HG03045 (cell line): ENCODE measurements at regions not wholly inside any gene's neighbourhood (a gene's known extent, or its start where the extent isn't known, plus 50 kb on each side); places are given as distances from the start of the nearest gene placed in this dataset.
"Not testable (repeated sequence)": the region's sequence is repeated elsewhere in the genome, so short reads cannot be mapped to it uniquely, and the experiment has no call there.

Experiments used
- ATAC-seq: cut with Tn5 transposase; IDR thresholded peaks from one replicate; pipeline ENCODE4 v1.9.1; 2021; ENCODE audit warnings: mild to moderate bottlenecking, moderate library complexity; ENCODE audit not compliant: unreplicated experiment

DNA sequence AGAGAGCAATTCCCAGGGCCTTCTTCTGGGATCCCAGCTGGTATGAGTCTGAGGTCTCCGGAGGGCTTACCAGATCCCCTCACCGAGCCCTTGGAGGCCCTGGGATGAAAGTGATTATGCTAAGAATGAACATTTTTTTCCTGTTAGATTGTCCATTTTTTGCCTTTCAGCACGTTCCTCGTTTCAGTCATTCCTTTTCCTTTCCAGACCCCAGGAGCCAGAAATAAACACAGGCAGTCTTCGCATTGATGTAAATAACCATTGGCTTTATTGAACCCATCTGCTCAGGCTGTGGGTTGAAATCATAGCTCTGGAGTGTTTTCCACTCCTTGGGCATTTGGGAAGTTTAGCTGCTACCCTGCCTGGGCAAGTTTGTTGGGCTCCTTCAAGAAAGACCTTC is 320.9 kb upstream of the AUTS2 start:
- no peak for ATAC-seq

- no peak for ATAC-seq
Observed at GRCh38 chr7:69282946-69283345, 315.3 kb upstream of the AUTS2 start.

DNA sequence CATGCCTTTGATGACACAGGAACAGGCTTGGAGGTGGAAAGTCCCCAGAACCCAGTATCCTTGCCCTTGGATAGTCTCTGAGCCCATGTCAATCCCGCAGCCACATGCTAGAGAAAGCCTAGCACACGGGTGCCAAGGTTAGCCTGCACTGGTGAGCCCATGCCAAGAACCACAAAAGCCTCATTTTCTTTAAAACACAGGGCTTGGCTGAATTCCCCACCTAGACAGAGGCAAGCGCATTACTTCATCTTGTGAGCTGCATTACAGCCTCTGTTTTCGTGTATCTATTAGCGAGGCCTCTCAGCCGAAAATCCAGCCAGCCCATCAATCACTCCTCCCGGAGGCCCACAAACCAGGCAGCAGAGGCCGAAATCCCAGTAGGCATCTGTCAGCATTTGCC is 314.9 kb upstream of the AUTS2 start:
- ATAC-seq = no peak

DNA sequence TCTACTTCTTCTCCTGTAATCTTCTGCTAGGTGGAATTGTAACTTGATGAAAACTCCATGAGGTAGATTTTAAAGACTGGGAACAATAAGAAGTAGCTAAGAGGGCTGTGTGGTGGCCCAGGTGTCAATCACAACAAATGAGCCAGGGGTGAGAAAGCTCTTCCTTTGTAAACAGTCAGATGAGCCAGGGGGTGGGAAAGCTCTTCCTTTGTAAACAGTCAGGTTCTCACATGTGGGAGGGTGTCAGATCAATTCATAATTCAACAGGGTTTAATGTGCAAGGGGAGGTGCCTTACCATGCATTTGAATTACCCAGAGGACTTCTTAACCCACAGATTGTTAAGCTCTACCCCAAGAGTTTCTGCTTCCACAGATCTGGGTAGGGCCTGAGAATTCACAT is 312.4 kb upstream of the AUTS2 start:
- ATAC-seq = no peak

- no peak for ATAC-seq
Observed at GRCh38 chr7:69295977-69296376, 302.3 kb upstream of the AUTS2 start.

- ATAC-seq = no peak
Observed at GRCh38 chr7:69301253-69301652, 297.0 kb upstream of the AUTS2 start.

- no peak for ATAC-seq
Observed at GRCh38 chr7:69309601-69310000, 288.7 kb upstream of the AUTS2 start.

- no peak for ATAC-seq
Observed at GRCh38 chr7:69311489-69311888, 286.8 kb upstream of the AUTS2 start.

GRCh38 chr7:69313852-69314251 is 284.4 kb upstream of the AUTS2 start:
- not testable (repeated sequence) for ATAC-seq

DNA sequence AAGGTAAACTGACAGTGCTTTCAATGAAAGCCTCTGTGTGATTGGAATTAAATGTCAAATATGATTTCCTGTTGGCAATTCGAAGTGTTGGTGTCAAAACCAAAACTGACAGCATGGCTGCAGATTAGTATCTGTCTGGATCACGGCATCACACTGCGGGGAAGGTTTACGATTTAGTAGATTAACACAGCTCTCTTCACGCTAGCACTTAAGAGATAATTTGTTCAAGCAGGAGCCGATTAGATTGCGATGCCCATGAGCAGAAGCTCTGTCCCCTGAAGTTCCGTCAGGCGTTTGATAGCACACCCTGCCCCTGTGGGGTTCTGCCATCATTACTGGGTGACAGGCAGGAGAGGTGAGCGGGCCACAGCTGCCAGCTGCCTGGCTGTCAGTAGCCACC is 279.5 kb upstream of the AUTS2 start:
- no peak for ATAC-seq

DNA sequence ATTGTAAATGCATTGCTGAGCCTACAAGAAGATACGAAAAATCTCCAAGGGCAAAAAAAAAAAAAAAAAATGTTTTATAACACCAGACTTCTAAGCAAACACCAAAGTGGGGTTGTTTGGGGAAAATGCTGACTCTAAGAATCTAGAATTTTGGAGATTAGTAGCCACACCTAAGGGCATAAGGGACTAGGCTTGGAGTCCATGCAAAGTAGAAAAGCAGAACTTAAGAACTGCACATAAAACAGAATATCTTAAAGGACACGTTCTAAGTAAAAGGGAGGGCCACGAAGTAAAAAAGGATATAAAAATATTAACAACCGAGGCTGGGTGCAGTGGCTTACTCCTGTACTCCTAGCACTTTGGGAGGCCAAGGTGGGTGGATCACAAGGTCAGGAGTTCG is 269.8 kb upstream of the AUTS2 start:
- no peak for ATAC-seq

GRCh38 chr7:69334701-69335100 is 263.6 kb upstream of the AUTS2 start:
- no peak for ATAC-seq

DNA sequence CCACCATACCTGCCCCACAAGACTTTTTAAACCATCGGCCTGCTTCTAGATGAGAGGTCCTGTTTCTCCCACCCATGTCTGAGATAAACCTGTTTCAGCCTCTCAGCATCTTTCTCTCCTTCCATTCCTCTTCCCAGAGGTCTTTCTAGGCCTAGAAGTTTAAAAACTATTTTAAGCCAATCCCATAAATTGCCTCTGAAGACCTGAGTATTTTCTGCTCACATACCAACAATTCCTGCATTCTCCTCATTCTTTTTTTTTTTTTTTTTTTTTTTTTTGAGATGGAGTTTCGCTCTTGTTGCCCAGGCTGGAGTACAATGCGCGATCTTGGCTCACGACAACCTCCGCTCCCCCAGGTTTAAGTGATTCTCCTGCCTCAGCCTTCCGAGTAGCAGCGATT is 262.9 kb upstream of the AUTS2 start:
- ATAC-seq = no peak

DNA sequence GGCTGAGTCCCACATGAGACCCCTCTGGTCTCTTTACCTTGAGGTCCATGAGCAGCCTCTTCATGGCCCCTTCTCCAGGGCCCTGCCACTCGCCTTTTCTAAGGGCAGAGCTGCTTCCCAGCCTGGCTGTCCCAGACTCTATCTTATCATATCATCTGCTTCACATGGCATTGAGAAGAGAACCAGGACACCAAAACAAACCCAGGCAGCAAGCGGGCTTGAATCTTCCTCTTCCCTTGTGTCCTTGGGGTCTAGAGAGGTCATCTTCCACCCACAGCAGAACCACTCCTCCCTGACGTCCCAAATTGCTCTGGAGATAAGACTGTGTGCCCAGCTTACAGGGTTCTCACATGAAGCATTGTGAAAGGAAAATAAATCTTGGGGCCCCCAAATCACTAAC is 261.3 kb upstream of the AUTS2 start:
- no peak for ATAC-seq

DNA sequence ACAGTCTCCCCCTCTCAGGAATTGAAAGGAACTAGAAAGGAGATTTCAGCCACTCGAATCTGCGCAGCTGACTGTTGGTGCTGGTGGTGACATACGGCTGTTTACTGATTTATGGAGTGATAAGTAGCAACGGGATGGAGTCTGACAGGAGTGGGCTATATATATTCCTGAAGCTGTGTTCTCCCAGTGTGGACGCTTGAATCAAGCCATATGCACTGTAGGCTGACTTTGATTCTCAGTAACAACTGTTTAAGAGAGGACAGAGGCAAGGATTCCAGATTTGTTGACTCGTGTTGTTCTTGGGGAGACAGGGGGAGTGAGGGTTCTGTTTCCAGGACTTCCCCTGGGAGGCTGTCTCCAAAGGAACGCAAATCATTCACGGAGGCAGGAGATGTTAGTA is 260.1 kb upstream of the AUTS2 start:
- no peak for ATAC-seq

GRCh38 chr7:69341288-69341687 is 257.0 kb upstream of the AUTS2 start:
- no peak for ATAC-seq

DNA sequence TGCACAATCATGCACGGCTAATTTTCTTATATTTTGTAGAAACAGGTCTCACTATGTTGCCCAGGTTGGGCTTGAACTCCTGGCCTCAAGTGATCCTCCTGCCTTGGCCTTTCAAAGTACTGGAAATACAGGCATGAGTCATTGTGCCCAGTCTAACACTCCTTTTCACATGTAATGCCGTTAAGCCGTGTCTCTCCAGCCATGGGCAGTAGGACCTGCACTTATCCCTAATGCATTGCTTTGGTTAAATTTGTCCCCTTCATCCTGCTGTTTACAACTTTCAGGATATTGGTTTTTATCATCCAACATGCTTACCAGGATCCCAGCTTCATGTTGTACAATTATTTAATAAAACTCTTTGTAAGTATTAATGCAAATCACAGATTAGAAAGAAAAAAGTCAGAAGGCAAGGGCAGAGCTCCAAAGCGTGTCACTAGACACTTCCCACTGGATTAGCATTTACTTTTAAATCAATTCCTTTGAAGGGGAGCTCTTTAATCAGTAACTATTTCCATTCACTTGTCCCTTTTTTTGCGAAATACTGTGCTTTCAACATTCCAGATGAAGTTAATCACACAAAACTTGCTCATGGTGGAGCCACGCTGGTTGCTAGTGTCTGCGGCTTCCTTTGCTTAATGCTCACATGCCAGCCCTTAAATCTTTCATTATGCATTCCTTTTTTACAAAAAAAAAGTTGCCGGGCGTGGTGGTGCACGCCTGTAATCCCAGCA is 256.0 kb upstream of the AUTS2 start:
- no peak for ATAC-seq

DNA sequence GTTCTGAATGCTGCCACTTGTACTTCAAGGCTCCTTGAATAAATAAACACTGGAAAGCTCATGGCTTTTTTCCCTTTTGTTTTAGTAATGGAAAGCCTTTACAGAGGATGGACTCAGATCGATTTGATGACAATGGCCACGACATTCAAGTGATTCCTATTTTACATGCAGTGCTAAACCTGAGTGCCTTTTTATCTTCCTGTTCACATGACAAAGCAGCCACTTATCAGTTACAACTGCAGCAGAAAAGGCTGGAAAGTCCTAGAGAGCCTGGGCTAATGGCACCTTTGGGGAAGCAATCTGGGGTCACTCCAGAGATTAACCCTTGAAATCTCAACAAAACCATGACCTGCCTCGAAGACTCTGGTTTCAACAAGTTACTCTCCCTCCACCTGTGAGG is 249.0 kb upstream of the AUTS2 start:
- no peak for ATAC-seq

DNA sequence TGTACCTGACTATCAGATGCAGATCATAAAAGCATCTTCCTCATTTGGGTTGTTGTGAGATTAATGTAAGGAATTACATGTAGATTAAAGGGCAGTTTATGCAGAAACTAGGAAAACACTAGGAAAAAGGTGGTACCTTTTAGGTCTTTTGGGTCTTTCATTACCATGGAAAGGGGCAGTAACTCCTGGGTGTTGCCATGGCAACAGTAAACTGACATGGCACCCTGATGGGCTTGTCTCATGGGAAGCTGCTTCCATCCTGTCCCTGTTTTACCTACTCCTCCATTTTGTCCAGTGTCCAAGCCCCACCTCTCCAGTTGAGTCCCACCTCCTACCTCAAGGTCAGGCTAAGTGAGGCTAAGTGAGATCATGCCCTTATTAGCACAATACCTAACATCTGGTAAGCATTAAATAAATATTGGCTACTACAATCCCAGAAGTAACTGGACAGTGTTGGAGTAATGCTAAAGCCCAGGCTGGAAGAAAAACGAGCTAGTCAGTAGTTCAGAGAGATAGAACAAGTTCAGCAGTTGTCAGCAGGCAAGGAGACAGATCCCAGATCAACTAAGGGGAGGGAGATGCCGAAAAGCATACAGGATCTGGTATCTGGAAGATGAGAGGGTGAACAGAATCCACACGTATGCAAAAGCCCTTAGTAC is 240.0 kb upstream of the AUTS2 start:
- no peak for ATAC-seq

- ATAC-seq = no peak
Observed at GRCh38 chr7:69359003-69359700, 239.1 kb upstream of the AUTS2 start.

DNA sequence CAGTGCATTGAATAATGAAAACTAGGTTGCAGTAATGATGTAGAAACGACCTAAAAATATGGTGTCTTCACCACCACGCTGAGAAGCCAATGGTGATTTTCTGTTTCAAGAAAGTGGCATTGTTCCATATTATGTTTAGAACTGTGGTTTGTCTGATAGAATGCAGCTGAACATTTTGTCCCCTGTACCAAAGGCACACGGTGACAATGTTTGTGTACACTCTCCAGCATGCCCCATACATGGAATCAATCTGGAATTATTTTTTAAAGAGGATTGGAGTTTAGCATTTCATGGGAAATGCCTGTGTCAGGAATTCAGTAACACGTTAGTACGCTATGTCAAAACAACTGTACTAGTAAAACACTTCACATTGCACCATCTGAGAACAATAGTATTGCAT is 237.4 kb upstream of the AUTS2 start:
- no peak for ATAC-seq

- no peak for ATAC-seq
Observed at GRCh38 chr7:69363136-69363535, 235.1 kb upstream of the AUTS2 start.
